ENCODE measurements at regions not wholly inside any gene's neighbourhood (a gene's known extent, or its start where the extent isn't known, plus 50 kb on each side); places are given as distances from the start of the nearest gene placed in this dataset.

- FAIRE-seq = no peak
- peak overlapping the region; percentile 77 to 81 for H3K27ac ChIP-seq
Observed at GRCh38 chr14:85438001-85438400, 91.9 kb upstream of the FLRT2 start.

GRCh38 chr14:85438481-85438942 lies 91.4 kb upstream of the FLRT2 start:
- TF ChIP-seq MAZ (IDR thresholded peaks at IDR 0.05; ENCODE audit: borderline replicate concordance, low read depth, low read length) (no peak), ZNF302 (CRISPR knock-in tag; IDR thresholded peaks at IDR 0.05) (no peak)
- H3K4me2 ChIP-seq = no peak overlapping the region
- H3K9me3 ChIP-seq = 0 out of 3 replicates have a peak, but pooled peaks cover 6% of the 10 kb centered on the region
- no peak overlapping the region for H3K4me3 ChIP-seq
- no peak for ATAC-seq
- peaks cover 65% of the 10 kb centered on the region for H3K4me1 ChIP-seq
- 93% methylated on average over 4 of the region's 4 CpGs for WGBS (ENCODE audit: missing lambda C conversion rate)
- FAIRE-seq = no peak
- DNase-seq (ENCODE audit: low read depth in 1 of 2, low spot score in 1 of 2) = no peak
- CTCF ChIA-PET = interaction anchor here (1.1 to 6.6 kb wide), 2 partner anchors 33 to 90 kb away, joined by 3 to 30 read pairs; partner anchors contain the start of gene FLRT2
- POLR2A ChIA-PET = no interaction called here
- H3K27ac ChIP-seq = peak overlapping the region; percentile 77 to 81; a peak in 5 of 6 replicates

More at GRCh38 chr14:85438001-85438400, 91.9 kb upstream of the FLRT2 start:
- POLR2A ChIA-PET = no interaction called here
- no peak for DNase-seq (ENCODE audit: low read depth in 1 of 2, low spot score in 1 of 2)
- Histone ChIP-seq H3K4me1 (peaks cover 60% of the 10 kb centered on the region), H3K4me2 (peak overlapping the region; percentile 21; the same call in 1 of the 3 replicates), H3K9me3 (0 out of 3 replicates have a peak, but pooled peaks cover 6% of the 10 kb centered on the region), H3K4me3 (no peak overlapping the region)
- no peak for TF ChIP-seq HOXB5 (CRISPR knock-in tag; IDR thresholded peaks at IDR 0.05)
- no peak for TF ChIP-seq RARB (CRISPR knock-in tag; IDR thresholded peaks at IDR 0.05)
- TF ChIP-seq FOXS1 (CRISPR knock-in tag; IDR thresholded peaks at IDR 0.05) = no peak
- no peak for TF ChIP-seq ZNF302 (CRISPR knock-in tag; IDR thresholded peaks at IDR 0.05)
- TF ChIP-seq ESRRA (IDR thresholded peaks at IDR 0.05; ENCODE audit: borderline replicate concordance, low read length) = no peak
- TF ChIP-seq FOSB (CRISPR knock-in tag; IDR thresholded peaks at IDR 0.05) = no peak
- no peak for TF ChIP-seq MYC (IDR thresholded peaks at IDR 0.05; ENCODE audit: borderline replicate concordance, low read length)
- TF ChIP-seq TP53 (CRISPR knock-in tag; IDR thresholded peaks at IDR 0.05) = no peak
- no peak for TF ChIP-seq CHD4 (IDR thresholded peaks at IDR 0.05; ENCODE audit: borderline replicate concordance)
- no peak for TF ChIP-seq POLR2AphosphoS2 (conservative IDR thresholded peaks at IDR 0.05; ENCODE audit: low read length)
- no peak for TF ChIP-seq PBX3 (IDR thresholded peaks at IDR 0.05)
- no peak for TF ChIP-seq HEYL (CRISPR knock-in tag; IDR thresholded peaks at IDR 0.05)
- TF ChIP-seq MAZ (IDR thresholded peaks at IDR 0.05; ENCODE audit: borderline replicate concordance, low read depth, low read length) = no peak
- CTCF ChIA-PET = interaction anchor here (1.0 to 6.6 kb wide), 3 partner anchors 14 to 91 kb away, joined by 3 to 30 read pairs (median 3); partner anchors contain the start of gene FLRT2
- no peak for ATAC-seq
- WGBS (ENCODE audit: missing lambda C conversion rate) = 94% methylated on average over 13 of the region's 13 CpGs

GRCh38 chr14:85439696-85440328 lies 90.1 kb upstream of the FLRT2 start:
- ATAC-seq = peak in 1 of 2 experiments; percentile 77; a peak in 3 of 6 replicates
- WGBS (ENCODE audit: missing lambda C conversion rate) = 12% methylated on average over 4 of the region's 4 CpGs
- Histone ChIP-seq H3K4me3 (no peak overlapping the region), H3K9me3 (0 out of 3 replicates have a peak, but pooled peaks cover 6% of the 10 kb centered on the region), H3K27ac (peak overlapping the region; percentile 71 to 81), H3K4me2 (peak overlapping the region; percentile 46), H3K4me1 (peaks cover 69% of the 10 kb centered on the region)
- ChIA-PET POLR2A (no interaction called here), CTCF (interaction anchor here (0.6 to 6.6 kb wide), 2 partner anchors 89 to 123 kb away, joined by 3 to 30 read pairs; partner anchors contain the start of gene FLRT2)
- DNase-seq (ENCODE audit: low read depth in 1 of 2, low spot score in 1 of 2) = peak in 1 of 2 experiments; percentile 72
- peak; percentile 56 for FAIRE-seq
- TF ChIP-seq ELK1 (IDR thresholded peaks at IDR 0.05; ENCODE audit: low read depth, low read length) = no peak
- no peak for TF ChIP-seq SMC3 (IDR thresholded peaks at IDR 0.05)
- TF ChIP-seq KDM1A (IDR thresholded peaks at IDR 0.05; ENCODE audit: low read depth) = no peak
- TF ChIP-seq ZC3H11A (IDR thresholded peaks at IDR 0.05) = no peak
- 0 out of 3 replicates have a peak, but pooled peaks have one; percentile 24 for TF ChIP-seq BCL3 (IDR thresholded peaks at IDR 0.05)
- no peak for TF ChIP-seq HOXA7 (CRISPR knock-in tag; IDR thresholded peaks at IDR 0.05)
- no peak for TF ChIP-seq HOXB13 (CRISPR knock-in tag; IDR thresholded peaks at IDR 0.05; ENCODE audit: low read depth)
- TF ChIP-seq CHD2 (IDR thresholded peaks at IDR 0.05; ENCODE audit: low read length, partially characterized antibody) = no peak
- peak; percentile 13 to 19; a peak in 1 of 5 replicates for TF ChIP-seq RAD21 (conservative IDR thresholded peaks at IDR 0.05 in 1 of 2, IDR thresholded peaks at IDR 0.05 in 1 of 2)
- peak; percentile 72; the same call in 1 of the 2 replicates for TF ChIP-seq MAX (IDR thresholded peaks at IDR 0.05)
- TF ChIP-seq FOSL2 (IDR thresholded peaks at IDR 0.05) = no peak
- TF ChIP-seq FOSL2 (CRISPR knock-in tag; IDR thresholded peaks at IDR 0.05) = peak; percentile 61; the same call in 1 of the 2 replicates
- no peak for TF ChIP-seq TP53 (CRISPR knock-in tag; IDR thresholded peaks at IDR 0.05)
- TF ChIP-seq GATA3 (IDR thresholded peaks at IDR 0.05; ENCODE audit: borderline replicate concordance) = peak; percentile 77; the same call in 1 of the 2 replicates
- no peak for TF ChIP-seq USF2 (IDR thresholded peaks at IDR 0.05)
- no peak for TF ChIP-seq RFX5 (IDR thresholded peaks at IDR 0.05)
- no peak for TF ChIP-seq NFE2L2 (conservative IDR thresholded peaks at IDR 0.05; ENCODE audit: low read length)
- no peak for TF ChIP-seq BHLHE40 (IDR thresholded peaks at IDR 0.05; ENCODE audit: low read depth, low read length)
